ENCODE measurements at regions not wholly inside any gene's neighbourhood (a gene's known extent, or its start where the extent isn't known, plus 50 kb on each side); places are given as distances from the start of the nearest gene placed in this dataset.

GRCh38 chr4:177699365-177700213 lies 257.4 kb upstream of the AGA start:
- DNase-seq: no peak

- no peak for DNase-seq
Observed at GRCh38 chr4:177706916-177707315, 264.7 kb upstream of the AGA start.

- DNase-seq: no peak
Observed at GRCh38 chr4:177713454-177713853, 271.2 kb upstream of the AGA start.

GRCh38 chr4:177717407-177717806 lies 275.2 kb upstream of the AGA start:
- DNase-seq: no peak

GRCh38 chr4:177718514-177718913 lies 276.3 kb upstream of the AGA start:
- DNase-seq: no peak

GRCh38 chr4:177726111-177726510 lies 283.9 kb upstream of the AGA start:
- no peak for DNase-seq

GRCh38 chr4:177728361-177729152 lies 286.3 kb upstream of the AGA start:
- no peak for DNase-seq

- no peak for DNase-seq
Observed at GRCh38 chr4:177729681-177730080, 287.4 kb upstream of the AGA start.

- DNase-seq: no peak
Observed at GRCh38 chr4:177737387-177737940, 295.2 kb upstream of the AGA start.

- no peak for DNase-seq
Observed at GRCh38 chr4:177740563-177740962, 298.3 kb upstream of the AGA start.

- DNase-seq: no peak
Observed at GRCh38 chr4:177759729-177760128, 317.5 kb upstream of the AGA start.

- no peak for DNase-seq
Observed at GRCh38 chr4:177761692-177762091, 319.5 kb upstream of the AGA start.

- DNase-seq: no peak
Observed at GRCh38 chr4:177769155-177769554, 326.9 kb upstream of the AGA start.

- DNase-seq: no peak
Observed at GRCh38 chr4:177770776-177771175, 328.5 kb upstream of the AGA start.

GRCh38 chr4:177771645-177772044 lies 329.4 kb upstream of the AGA start:
- DNase-seq: no peak

- DNase-seq: no peak
Observed at GRCh38 chr4:177778623-177779022, 336.4 kb upstream of the AGA start.

- no peak for DNase-seq
Observed at GRCh38 chr4:177785000-177785399, 342.8 kb upstream of the AGA start.

GRCh38 chr4:177789610-177790009 lies 347.4 kb upstream of the AGA start:
- no peak for DNase-seq

GRCh38 chr4:177791188-177791587 lies 349.0 kb upstream of the AGA start:
- no peak for DNase-seq

GRCh38 chr4:177796841-177797240 lies 354.6 kb upstream of the AGA start:
- DNase-seq: no peak

GRCh38 chr4:177798161-177798560 lies 355.9 kb upstream of the AGA start:
- no peak for DNase-seq

- DNase-seq: no peak
Observed at GRCh38 chr4:177802162-177802561, 359.9 kb upstream of the AGA start.

- no peak for DNase-seq
Observed at GRCh38 chr4:177802661-177803060, 360.4 kb upstream of the AGA start.

GRCh38 chr4:177803151-177803550 lies 360.9 kb upstream of the AGA start:
- DNase-seq: no peak
